ENCODE measurements at regions not wholly inside any gene's neighbourhood (a gene's known extent, or its start where the extent isn't known, plus 50 kb on each side); places are given as distances from the start of the nearest gene placed in this dataset.

DNA sequence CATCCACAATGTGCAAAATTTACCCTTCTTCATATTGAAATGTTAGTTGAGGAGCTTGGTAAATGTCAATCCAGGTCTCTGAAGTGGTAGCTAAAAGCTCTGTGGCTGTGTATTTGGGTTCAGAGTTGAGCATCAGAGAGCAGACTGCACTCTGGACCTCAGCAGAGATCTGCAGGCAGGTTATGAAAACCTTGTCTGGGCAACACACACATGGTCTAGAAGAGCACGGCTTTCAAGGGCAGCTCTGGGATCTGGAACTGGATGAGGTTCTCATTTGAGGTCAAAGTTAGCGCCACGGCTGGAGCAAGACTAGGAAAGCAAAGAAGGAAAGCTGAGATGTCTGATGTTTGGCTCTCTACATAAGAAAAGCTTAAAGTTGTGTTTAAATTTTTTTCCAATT lies 243.0 kb downstream of the SH3BP4 start:
- no peak for TF ChIP-seq EZH2 (IDR thresholded peaks at IDR 0.05; ENCODE audit: borderline replicate concordance, low read depth, low read length, severe bottlenecking)
- intact Hi-C loops (cut with micrococcal nuclease) = no loop called here

DNA sequence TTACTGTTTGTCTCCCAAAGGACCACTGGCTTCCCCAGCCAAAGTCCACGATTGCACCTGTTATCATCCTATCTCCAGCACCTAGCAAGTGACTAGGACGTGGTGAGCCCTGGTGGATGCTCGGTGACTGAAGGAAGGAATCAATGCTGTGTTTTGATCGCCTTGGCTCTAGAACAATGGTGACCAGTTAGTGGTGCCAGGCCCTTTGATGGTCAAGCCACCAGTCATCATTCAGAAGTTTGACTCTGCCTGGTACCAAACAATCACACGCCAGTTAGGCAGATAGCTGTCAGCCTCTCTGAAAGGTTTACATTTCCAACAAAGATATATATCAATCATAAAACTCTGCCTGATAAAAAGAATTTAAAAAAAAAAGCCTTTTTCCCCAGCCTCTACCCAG lies 244.1 kb downstream of the SH3BP4 start:
- Histone ChIP-seq H3K9me1 (replicated peaks; ENCODE audit: control insufficient read depth, extremely low read depth, insufficient read depth, low read length) (no peaks in the 10 kb centered on the region), H3K36me3 (ENCODE audit: control insufficient read depth in 2 of 2, extremely low read depth in 1 of 2, insufficient read depth in 2 of 2, low read length in 2 of 2) (no peaks in the 10 kb centered on the region), H3K79me2 (ENCODE audit: control insufficient read depth, insufficient read depth, low read length) (no peaks in the 10 kb centered on the region), H3K9me3 (replicated peaks; ENCODE audit: control insufficient read depth, insufficient read depth, low read length) (no peaks in the 10 kb centered on the region), H3K4me3 (replicated peaks in 1 of 3; ENCODE audit: insufficient read depth in 1 of 3, low read depth in 1 of 3, low read length in 3 of 3) (no peak overlapping the region), H4K20me1 (replicated peaks; ENCODE audit: control insufficient read depth, extremely low read depth, insufficient read depth, low read length) (no peaks in the 10 kb centered on the region), H3K27me3 (ENCODE audit: control insufficient read depth in 2 of 2, insufficient read depth in 2 of 2, low read length in 2 of 2) (no peaks in the 10 kb centered on the region), H3K9ac (replicated peaks; ENCODE audit: extremely low read depth, insufficient read depth, low read length) (no peak overlapping the region), H3K4me2 (ENCODE audit: insufficient read depth, low read length) (no peak overlapping the region), H3K4me1 (ENCODE audit: control insufficient read depth, extremely low read depth, insufficient read depth, low read length) (no peaks in the 10 kb centered on the region), H2AFZ (ENCODE audit: low read depth, low read length) (no peak overlapping the region), H3K27ac (ENCODE audit: insufficient read depth, low read depth, low read length) (no peak overlapping the region)
- DNase-seq (ENCODE audit: low read depth, low spot score) (no peak), FAIRE-seq (no peak)
- intact Hi-C loops (cut with micrococcal nuclease) (no loop called here), dilution Hi-C loops (cut with MboI; ENCODE audit: extremely low pct_ligation_motif_present, low sequenced_read_pairs) (no loop called here)
- CTCF ChIA-PET = interaction anchor here (0.5 to 1.2 kb wide), 2 partner anchors 368 to 397 kb away, joined by 3 to 5 read pairs; no protein-coding TSS in a partner anchor
- TF ChIP-seq EZH2 (IDR thresholded peaks at IDR 0.05; ENCODE audit: borderline replicate concordance, low read depth, low read length, severe bottlenecking) = no peak
- TF ChIP-seq FOS (IDR thresholded peaks at IDR 0.05; ENCODE audit: borderline replicate concordance, insufficient read depth, low read length) = no peak
- TF ChIP-seq, protein P1, sequence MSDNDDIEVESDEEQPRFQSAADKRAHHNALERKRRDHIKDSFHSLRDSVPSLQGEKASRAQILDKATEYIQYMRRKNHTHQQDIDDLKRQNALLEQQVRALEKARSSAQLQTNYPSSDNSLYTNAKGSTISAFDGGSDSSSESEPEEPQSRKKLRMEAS (IDR thresholded peaks at IDR 0.05; ENCODE audit: insufficient read depth, insufficient read length) = no peak
- TF ChIP-seq, protein P2, sequence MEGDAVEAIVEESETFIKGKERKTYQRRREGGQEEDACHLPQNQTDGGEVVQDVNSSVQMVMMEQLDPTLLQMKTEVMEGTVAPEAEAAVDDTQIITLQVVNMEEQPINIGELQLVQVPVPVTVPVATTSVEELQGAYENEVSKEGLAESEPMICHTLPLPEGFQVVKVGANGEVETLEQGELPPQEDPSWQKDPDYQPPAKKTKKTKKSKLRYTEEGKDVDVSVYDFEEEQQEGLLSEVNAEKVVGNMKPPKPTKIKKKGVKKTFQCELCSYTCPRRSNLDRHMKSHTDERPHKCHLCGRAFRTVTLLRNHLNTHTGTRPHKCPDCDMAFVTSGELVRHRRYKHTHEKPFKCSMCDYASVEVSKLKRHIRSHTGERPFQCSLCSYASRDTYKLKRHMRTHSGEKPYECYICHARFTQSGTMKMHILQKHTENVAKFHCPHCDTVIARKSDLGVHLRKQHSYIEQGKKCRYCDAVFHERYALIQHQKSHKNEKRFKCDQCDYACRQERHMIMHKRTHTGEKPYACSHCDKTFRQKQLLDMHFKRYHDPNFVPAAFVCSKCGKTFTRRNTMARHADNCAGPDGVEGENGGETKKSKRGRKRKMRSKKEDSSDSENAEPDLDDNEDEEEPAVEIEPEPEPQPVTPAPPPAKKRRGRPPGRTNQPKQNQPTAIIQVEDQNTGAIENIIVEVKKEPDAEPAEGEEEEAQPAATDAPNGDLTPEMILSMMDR (IDR thresholded peaks at IDR 0.05; ENCODE audit: extremely low read depth in 1 of 2, insufficient read depth in 1 of 2, low read depth in 1 of 2, low read length in 2 of 2) = no peak
- TF ChIP-seq POLR2AphosphoS5 (IDR thresholded peaks at IDR 0.05; ENCODE audit: insufficient read depth, low read depth, low read length) = no peak
- no peak for TF ChIP-seq JUN (IDR thresholded peaks at IDR 0.05; ENCODE audit: borderline replicate concordance, insufficient read depth, insufficient read length, low read depth)
- no peak for TF ChIP-seq POLR2A (IDR thresholded peaks at IDR 0.05; ENCODE audit: low read depth, low read length)
- TF ChIP-seq MYC (IDR thresholded peaks at IDR 0.05; ENCODE audit: low read depth, low read length) = no peak
- no peak for TF ChIP-seq GATA2 (IDR thresholded peaks at IDR 0.05; ENCODE audit: insufficient read depth, insufficient read length, low read depth, low read length)
- BruUV-seq (replicated peaks) = no TSS peak
- POLR2A ChIA-PET = no interaction called here

More for the DNA sequence above, 243.0 kb downstream of the SH3BP4 start:
- no peaks in the 10 kb centered on the region for H4K20me1 ChIP-seq (replicated peaks; ENCODE audit: control insufficient read depth, extremely low read depth, insufficient read depth, low read length)
- no peak overlapping the region for H3K27ac ChIP-seq (ENCODE audit: insufficient read depth, low read depth, low read length)
- DNase-seq (ENCODE audit: low read depth, low spot score) (no peak), FAIRE-seq (no peak)
- dilution Hi-C loops (cut with MboI; ENCODE audit: extremely low pct_ligation_motif_present, low sequenced_read_pairs) = no loop called here
- CTCF ChIA-PET = interaction anchor here (1.2 kb wide), 1 partner anchor 398 kb away, joined by 3 read pairs; no protein-coding TSS in a partner anchor
- no peaks in the 10 kb centered on the region for H3K36me3 ChIP-seq (ENCODE audit: control insufficient read depth in 2 of 2, extremely low read depth in 1 of 2, insufficient read depth in 2 of 2, low read length in 2 of 2)
- POLR2A ChIA-PET = no interaction called here
- no peak overlapping the region for H3K4me2 ChIP-seq (ENCODE audit: insufficient read depth, low read length)
- H3K27me3 ChIP-seq (ENCODE audit: control insufficient read depth in 2 of 2, insufficient read depth in 2 of 2, low read length in 2 of 2) = no peaks in the 10 kb centered on the region
- H3K9me3 ChIP-seq (replicated peaks; ENCODE audit: control insufficient read depth, insufficient read depth, low read length) = no peaks in the 10 kb centered on the region
- H3K79me2 ChIP-seq (ENCODE audit: control insufficient read depth, insufficient read depth, low read length) = no peaks in the 10 kb centered on the region
- no peak overlapping the region for H3K9ac ChIP-seq (replicated peaks; ENCODE audit: extremely low read depth, insufficient read depth, low read length)
- H3K4me1 ChIP-seq (ENCODE audit: control insufficient read depth, extremely low read depth, insufficient read depth, low read length) = no peaks in the 10 kb centered on the region
- no peak overlapping the region for H3K4me3 ChIP-seq (replicated peaks in 1 of 3; ENCODE audit: insufficient read depth in 1 of 3, low read depth in 1 of 3, low read length in 3 of 3)
- no peaks in the 10 kb centered on the region for H3K9me1 ChIP-seq (replicated peaks; ENCODE audit: control insufficient read depth, extremely low read depth, insufficient read depth, low read length)
- no peak overlapping the region for H2AFZ ChIP-seq (ENCODE audit: low read depth, low read length)
- BruUV-seq (replicated peaks) = no TSS peak
